HepG2 (cell line): ENCODE measurements at regions not wholly inside any gene's neighbourhood (a gene's known extent, or its start where the extent isn't known, plus 50 kb on each side); places are given as distances from the start of the nearest gene placed in this dataset.
"Not testable (repeated sequence)": the region's sequence is repeated elsewhere in the genome, so short reads cannot be mapped to it uniquely, and the experiment has no call there.

Experiments
- ETV6 ChIP-seq: sonication (generic); formaldehyde crosslinking; conservative IDR thresholded peaks from 2 replicates; pipeline ENCODE4 v1.4.0; 2020; ENCODE audit warnings: missing genetic modification reagents
- SP1 ChIP-seq, 2 experiments: fragments of 450-650 bp in 1 of 2; sonication (generic) in 1 of 2; formaldehyde crosslinking in 1 of 2; IDR thresholded peaks; 2 replicates each; pipeline versions ENCODE4 v1.4.0 to v1.6.1; 2016 to 2020; ENCODE audit warnings: missing genetic modification reagents in 1 of 2
- SUZ12 ChIP-seq: fragments of 150-350 bp; IDR thresholded peaks from 2 replicates; pipeline ENCODE4 v1.6.1; 2014; ENCODE audit warnings: low read depth, low read length
- TCF7L2 ChIP-seq: IDR thresholded peaks from 2 replicates; pipeline ENCODE4 v1.6.1; 2011; ENCODE audit warnings: mild to moderate bottlenecking, low read depth, low read length, moderate library complexity
- ZBTB20 ChIP-seq: sonication (generic); formaldehyde crosslinking; IDR thresholded peaks from 2 replicates; pipeline ENCODE4 v1.8.1; 2023; ENCODE audit warnings: missing genetic modification reagents, low read depth, mild to moderate bottlenecking, borderline replicate concordance
- ZNF629 ChIP-seq: sonication (generic); formaldehyde crosslinking; conservative IDR thresholded peaks from 2 replicates; pipeline ENCODE4 v1.5.0; 2020; ENCODE audit warnings: missing genetic modification reagents
- TF ChIP-seq, protein P1 (sequence below): sonication (generic); formaldehyde crosslinking; IDR thresholded peaks from 2 replicates; pipeline ENCODE4 v1.5.0; 2020; ENCODE audit warnings: mild to moderate bottlenecking, missing genetic modification reagents, moderate library complexity
- TF ChIP-seq, protein P2 (sequence below): IDR thresholded peaks from 2 replicates; pipeline ENCODE4 v1.6.1; 2016; ENCODE audit warnings: control low read depth
- TF ChIP-seq, protein P3 (sequence below): sonication (generic); formaldehyde crosslinking; IDR thresholded peaks from 2 replicates; pipeline ENCODE4 v1.4.0; 2020; ENCODE audit warnings: missing genetic modification reagents

DNA sequence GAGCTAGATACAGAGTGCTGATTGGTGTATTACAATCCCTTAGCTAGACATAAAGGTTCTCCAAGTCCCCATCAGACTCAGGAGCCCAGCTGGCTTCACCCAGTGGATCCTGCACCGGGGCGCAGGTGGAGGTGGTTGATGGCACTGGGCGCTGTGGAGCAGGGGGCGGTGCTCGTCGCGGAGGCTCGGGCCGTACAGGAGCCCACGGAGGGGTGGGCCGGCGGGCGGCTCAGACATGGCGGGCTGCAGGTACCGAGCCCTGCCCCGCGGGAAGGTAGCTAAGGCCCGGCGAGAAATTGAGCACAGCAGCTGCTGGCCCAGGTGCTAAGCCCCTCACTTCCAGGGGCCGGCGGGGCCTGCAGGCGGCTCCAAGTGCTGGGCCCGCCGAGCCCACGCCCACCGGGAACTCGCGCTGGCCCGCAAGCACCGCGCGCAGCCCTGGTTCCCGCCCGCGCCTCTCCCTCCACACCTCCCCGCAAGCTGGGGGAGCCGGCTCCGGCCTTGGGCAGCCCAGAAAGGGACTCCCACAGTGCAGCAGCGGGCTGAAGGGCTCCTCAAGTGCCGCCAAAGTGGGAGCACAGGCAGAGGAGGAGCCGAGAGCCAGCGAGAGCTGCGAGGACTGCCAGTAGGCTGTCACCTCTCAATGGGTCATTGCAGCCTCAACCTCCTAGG is 96.4 kb upstream of the MYO10 start:
- TF ChIP-seq ZBTB20 (CRISPR knock-in tag); SUZ12; ZNF629 (CRISPR knock-in tag); SP1 (IDR thresholded peaks at IDR 0.05); SP1 (CRISPR knock-in tag; IDR thresholded peaks at IDR 0.05); TCF7L2; ETV6: not testable (repeated sequence)
- TF ChIP-seq, protein P1, sequence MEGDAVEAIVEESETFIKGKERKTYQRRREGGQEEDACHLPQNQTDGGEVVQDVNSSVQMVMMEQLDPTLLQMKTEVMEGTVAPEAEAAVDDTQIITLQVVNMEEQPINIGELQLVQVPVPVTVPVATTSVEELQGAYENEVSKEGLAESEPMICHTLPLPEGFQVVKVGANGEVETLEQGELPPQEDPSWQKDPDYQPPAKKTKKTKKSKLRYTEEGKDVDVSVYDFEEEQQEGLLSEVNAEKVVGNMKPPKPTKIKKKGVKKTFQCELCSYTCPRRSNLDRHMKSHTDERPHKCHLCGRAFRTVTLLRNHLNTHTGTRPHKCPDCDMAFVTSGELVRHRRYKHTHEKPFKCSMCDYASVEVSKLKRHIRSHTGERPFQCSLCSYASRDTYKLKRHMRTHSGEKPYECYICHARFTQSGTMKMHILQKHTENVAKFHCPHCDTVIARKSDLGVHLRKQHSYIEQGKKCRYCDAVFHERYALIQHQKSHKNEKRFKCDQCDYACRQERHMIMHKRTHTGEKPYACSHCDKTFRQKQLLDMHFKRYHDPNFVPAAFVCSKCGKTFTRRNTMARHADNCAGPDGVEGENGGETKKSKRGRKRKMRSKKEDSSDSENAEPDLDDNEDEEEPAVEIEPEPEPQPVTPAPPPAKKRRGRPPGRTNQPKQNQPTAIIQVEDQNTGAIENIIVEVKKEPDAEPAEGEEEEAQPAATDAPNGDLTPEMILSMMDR (CRISPR knock-in tag): not testable (repeated sequence)
- TF ChIP-seq, protein P2, sequence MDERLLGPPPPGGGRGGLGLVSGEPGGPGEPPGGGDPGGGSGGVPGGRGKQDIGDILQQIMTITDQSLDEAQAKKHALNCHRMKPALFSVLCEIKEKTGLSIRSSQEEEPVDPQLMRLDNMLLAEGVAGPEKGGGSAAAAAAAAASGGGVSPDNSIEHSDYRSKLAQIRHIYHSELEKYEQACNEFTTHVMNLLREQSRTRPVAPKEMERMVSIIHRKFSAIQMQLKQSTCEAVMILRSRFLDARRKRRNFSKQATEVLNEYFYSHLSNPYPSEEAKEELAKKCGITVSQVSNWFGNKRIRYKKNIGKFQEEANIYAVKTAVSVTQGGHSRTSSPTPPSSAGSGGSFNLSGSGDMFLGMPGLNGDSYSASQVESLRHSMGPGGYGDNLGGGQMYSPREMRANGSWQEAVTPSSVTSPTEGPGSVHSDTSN: not testable (repeated sequence)
- TF ChIP-seq, protein P3, sequence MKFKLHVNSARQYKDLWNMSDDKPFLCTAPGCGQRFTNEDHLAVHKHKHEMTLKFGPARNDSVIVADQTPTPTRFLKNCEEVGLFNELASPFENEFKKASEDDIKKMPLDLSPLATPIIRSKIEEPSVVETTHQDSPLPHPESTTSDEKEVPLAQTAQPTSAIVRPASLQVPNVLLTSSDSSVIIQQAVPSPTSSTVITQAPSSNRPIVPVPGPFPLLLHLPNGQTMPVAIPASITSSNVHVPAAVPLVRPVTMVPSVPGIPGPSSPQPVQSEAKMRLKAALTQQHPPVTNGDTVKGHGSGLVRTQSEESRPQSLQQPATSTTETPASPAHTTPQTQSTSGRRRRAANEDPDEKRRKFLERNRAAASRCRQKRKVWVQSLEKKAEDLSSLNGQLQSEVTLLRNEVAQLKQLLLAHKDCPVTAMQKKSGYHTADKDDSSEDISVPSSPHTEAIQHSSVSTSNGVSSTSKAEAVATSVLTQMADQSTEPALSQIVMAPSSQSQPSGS (CRISPR knock-in tag): not testable (repeated sequence)
